ENCODE measurements at regions not wholly inside any gene's neighbourhood (a gene's known extent, or its start where the extent isn't known, plus 50 kb on each side); places are given as distances from the start of the nearest gene placed in this dataset. TPM values are rescaled to one million over a fixed set of nuclear protein-coding genes. Genes with fewer than 3 reads are reported as not detected.

Small RNA genes in the stretch of these regions (small RNA-seq; reads per million reads assigned to genes)
- gene AC097535.2 (ENCODE audit: insufficient read depth), result not detected
- gene RF01210 (ENCODE audit: insufficient read depth), result not detected
- gene RNU6-573P (ENCODE audit: insufficient read depth), result not detected
